PFSK-1 (cell line): ENCODE measurements at regions not wholly inside any gene's neighbourhood (a gene's known extent, or its start where the extent isn't known, plus 50 kb on each side); places are given as distances from the start of the nearest gene placed in this dataset.

ENCODE experiments used
- POLR2AphosphoS5 ChIP-seq: IDR thresholded peaks from 2 replicates; pipeline ENCODE4 v1.6.1; 2012; ENCODE audit warnings: low read depth, mild to moderate bottlenecking, control low read depth, low read length, moderate library complexity
- REST ChIP-seq, 2 experiments: IDR thresholded peaks; 2 replicates each; pipeline versions ENCODE4 v1.6.1 to v1.8.0; 2011 to 2012; ENCODE audit warnings: low read depth in 2 of 2, low read length in 2 of 2, control low read depth in 1 of 2, inconsistent platforms in 1 of 2, mild to moderate bottlenecking in 1 of 2, moderate library complexity in 1 of 2; ENCODE audit not compliant: insufficient read depth in 1 of 2
- SIN3A ChIP-seq: IDR thresholded peaks from 2 replicates; pipeline ENCODE4 v1.6.1; 2012; ENCODE audit warnings: mild to moderate bottlenecking, low read length, moderate library complexity, borderline replicate concordance; ENCODE audit not compliant: insufficient read depth
- TAF1 ChIP-seq: IDR thresholded peaks from 2 replicates; pipeline ENCODE4 v1.6.1; 2012; ENCODE audit warnings: low read length, control low read depth, borderline replicate concordance; ENCODE audit not compliant: insufficient read depth

DNA sequence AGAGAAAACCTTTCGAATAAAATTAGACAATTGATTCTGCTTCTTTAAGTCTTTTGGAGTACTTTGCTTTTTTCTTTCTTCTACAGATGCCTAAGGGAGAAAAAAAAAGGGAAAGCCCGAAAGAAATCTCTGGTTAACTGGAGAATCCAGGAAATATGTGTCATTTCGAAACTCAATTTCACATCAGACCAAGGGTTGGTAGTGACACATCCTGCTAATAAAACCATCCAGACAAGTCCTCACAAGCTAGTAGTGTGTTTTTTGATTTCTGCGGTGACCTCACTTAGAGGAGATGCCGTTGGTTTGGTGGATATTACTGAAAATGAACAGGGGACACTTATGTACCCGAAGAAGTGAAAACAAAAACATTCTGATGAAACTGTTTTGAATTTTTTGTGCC is 726.5 kb upstream of the ADAMTS5 start:
- TF ChIP-seq SIN3A (no peak), POLR2AphosphoS5 (no peak), REST (IDR thresholded peaks at IDR 0.05; ENCODE audit: insufficient read depth in 1 of 2, low read depth in 2 of 2, low read length in 2 of 2) (no peak), TAF1 (no peak)
